ENCODE measurements at regions not wholly inside any gene's neighbourhood (a gene's known extent, or its start where the extent isn't known, plus 50 kb on each side); places are given as distances from the start of the nearest gene placed in this dataset.

DNA sequence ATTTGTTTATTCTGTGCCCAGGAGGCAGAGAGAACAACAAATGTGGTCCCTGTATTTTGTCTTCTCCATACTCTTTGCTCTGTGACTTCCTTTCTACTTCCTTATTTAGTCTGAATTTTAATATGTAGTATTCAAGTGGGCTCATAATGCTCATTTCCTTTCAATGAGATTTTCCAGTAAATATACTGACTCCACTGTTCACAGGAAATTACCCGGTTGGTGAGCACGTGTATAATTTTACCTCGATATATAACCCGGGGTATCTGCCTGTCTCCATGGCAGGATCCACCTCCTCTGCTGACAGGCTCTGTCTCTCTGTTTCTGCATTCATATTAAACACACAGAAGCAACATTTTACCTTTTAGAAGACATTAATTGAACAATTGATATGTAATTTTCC lies 166.0 kb downstream of the SLC38A4 start:
- no peaks in the 10 kb centered on the region for H3K36me3 ChIP-seq (ENCODE audit: control insufficient read depth, insufficient read depth, low read length)
- H2BK15ac ChIP-seq (ENCODE audit: low read depth, low read length), result peak overlapping the region; percentile 41; the same call in 2 of the 3 replicates
- peaks cover 7% of the 10 kb centered on the region; the same call in 1 of the 2 replicates for H3K9me1 ChIP-seq (ENCODE audit: insufficient read depth, low read length)
- POLR2A ChIA-PET (ENCODE audit: unreplicated experiment), result interaction anchor here (0.6 kb wide), 1 partner anchor 534 kb away, joined by 15 read pairs; no protein-coding TSS in a partner anchor
- peak overlapping the region; percentile 78 for H3K27ac ChIP-seq (ENCODE audit: insufficient read depth, low read length)
- peak overlapping the region; percentile 99 for H3K18ac ChIP-seq (ENCODE audit: low read depth, low read length)
- intact Hi-C loops (cut with micrococcal nuclease) (loop anchor here (1.0 to 5.0 kb wide), 5 partner anchors 167 to 393 kb away; partner anchors contain the start of gene SLC38A1), in situ Hi-C loops (cut with MboI; ENCODE audit: low sequenced_read_pairs) (loop anchor here (5.0 kb wide), 1 partner anchor 273 kb away; no protein-coding TSS in a partner anchor), dilution Hi-C loops (cut with HindIII; ENCODE audit: low sequenced_read_pairs, unreplicated experiment) (no loop called here)
- H3K23ac ChIP-seq (ENCODE audit: low read depth, low read length), result peak overlapping the region; percentile 79; the same call in 1 of the 2 replicates
- H2BK120ac ChIP-seq (ENCODE audit: low read depth, low read length), result peak overlapping the region; percentile 94
- peak overlapping the region; percentile 99 for H3K4ac ChIP-seq (ENCODE audit: low read depth, low read length)
- peak overlapping the region; percentile 46 for H2AK5ac ChIP-seq (ENCODE audit: low read depth, low read length)
- peak overlapping the region; percentile 52; the same call in 1 of the 2 replicates for H3K9ac ChIP-seq (ENCODE audit: low read depth, low read length)
- ATAC-seq (ENCODE audit: low read depth) (no peak), DNase-seq (no peak)
- peak overlapping the region; percentile 99 for H2BK5ac ChIP-seq (ENCODE audit: low read depth, low read length, poor library complexity, severe bottlenecking)
- peaks cover 25% of the 10 kb centered on the region for H3K4me1 ChIP-seq (ENCODE audit: control insufficient read depth, insufficient read depth, low read length)
- H3K27me3 ChIP-seq (ENCODE audit: control insufficient read depth, insufficient read depth, low read length), result no peaks in the 10 kb centered on the region
- CTCF ChIA-PET, result interaction anchor here (0.8 kb wide), 1 partner anchor 18 kb away, joined by 3 read pairs; no protein-coding TSS in a partner anchor
- peak overlapping the region; percentile 37 to 70 for H4K8ac ChIP-seq (ENCODE audit: low read depth in 2 of 2, low read length in 2 of 2)
- H3K4me2 ChIP-seq (ENCODE audit: low read depth, low read length), result peak overlapping the region; percentile 38
- BruUV-seq (replicated peaks), result no TSS peak
- no peaks in the 10 kb centered on the region for H4K20me1 ChIP-seq (ENCODE audit: insufficient read depth, low read length)
- no peak overlapping the region for H3K4me3 ChIP-seq (ENCODE audit: insufficient read depth, low read depth, low read length)
- WGBS, 2 experiments (ENCODE audit: extremely low coverage in 2 of 2, insufficient read length in 1 of 2), result 40% methylated on average over 1 of the region's 4 CpGs; no CpG with 5 or more reads in 1 of the 2 experiments
- peak overlapping the region; percentile 82 for H4K5ac ChIP-seq (ENCODE audit: low read depth, low read length)
- peak overlapping the region; percentile 92 for H2BK20ac ChIP-seq (ENCODE audit: low read depth, low read length)
- peak overlapping the region; percentile 64 for H3K14ac ChIP-seq (replicated peaks; ENCODE audit: low read depth, low read length)
- TF ChIP-seq CHD1 (IDR thresholded peaks at IDR 0.05; ENCODE audit: low read depth, low read length) (no peak), RFX5 (IDR thresholded peaks at IDR 0.05; ENCODE audit: low read depth, low read length) (no peak), SMC3 (IDR thresholded peaks at IDR 0.05; ENCODE audit: low read depth, low read length) (no peak)
- TF ChIP-seq, protein P1, sequence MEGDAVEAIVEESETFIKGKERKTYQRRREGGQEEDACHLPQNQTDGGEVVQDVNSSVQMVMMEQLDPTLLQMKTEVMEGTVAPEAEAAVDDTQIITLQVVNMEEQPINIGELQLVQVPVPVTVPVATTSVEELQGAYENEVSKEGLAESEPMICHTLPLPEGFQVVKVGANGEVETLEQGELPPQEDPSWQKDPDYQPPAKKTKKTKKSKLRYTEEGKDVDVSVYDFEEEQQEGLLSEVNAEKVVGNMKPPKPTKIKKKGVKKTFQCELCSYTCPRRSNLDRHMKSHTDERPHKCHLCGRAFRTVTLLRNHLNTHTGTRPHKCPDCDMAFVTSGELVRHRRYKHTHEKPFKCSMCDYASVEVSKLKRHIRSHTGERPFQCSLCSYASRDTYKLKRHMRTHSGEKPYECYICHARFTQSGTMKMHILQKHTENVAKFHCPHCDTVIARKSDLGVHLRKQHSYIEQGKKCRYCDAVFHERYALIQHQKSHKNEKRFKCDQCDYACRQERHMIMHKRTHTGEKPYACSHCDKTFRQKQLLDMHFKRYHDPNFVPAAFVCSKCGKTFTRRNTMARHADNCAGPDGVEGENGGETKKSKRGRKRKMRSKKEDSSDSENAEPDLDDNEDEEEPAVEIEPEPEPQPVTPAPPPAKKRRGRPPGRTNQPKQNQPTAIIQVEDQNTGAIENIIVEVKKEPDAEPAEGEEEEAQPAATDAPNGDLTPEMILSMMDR (conservative IDR thresholded peaks at IDR 0.05; ENCODE audit: low read depth, low read length), result no peak
- H2AK9ac ChIP-seq (replicated peaks; ENCODE audit: low read depth, low read length, poor library complexity), result no peak overlapping the region
- H2AFZ ChIP-seq (replicated peaks; ENCODE audit: low read length, poor library complexity), result no peak overlapping the region
- peak overlapping the region; percentile 42; the same call in 1 of the 2 replicates for H4K91ac ChIP-seq (ENCODE audit: insufficient read depth, low read depth, low read length)
- peaks cover 11 to 44% of the 10 kb centered on the region in 2 experiments; a peak in 3 of 4 replicates for H3K79me1 ChIP-seq (ENCODE audit: low read depth in 1 of 2, low read length in 2 of 2)
- H3K56ac ChIP-seq (ENCODE audit: extremely low read depth, insufficient read depth, low read length), result peak overlapping the region; percentile 87
- no peaks in the 10 kb centered on the region for H3K9me3 ChIP-seq (ENCODE audit: control insufficient read depth, insufficient read depth, low read length)

Measured in IMR-90 (cell line).